K562 (cell line): ENCODE measurements at regions not wholly inside any gene's neighbourhood (a gene's known extent, or its start where the extent isn't known, plus 50 kb on each side); places are given as distances from the start of the nearest gene placed in this dataset.

Source experiments
- CREM ChIP-seq: IDR thresholded peaks from 2 replicates; pipeline ENCODE4 v1.6.1; 2014; ENCODE audit warnings: antibody characterized with exemption, low read depth
- POLR2A ChIP-seq: fragments of 450-650 bp; conservative IDR thresholded peaks from 2 replicates; pipeline ENCODE4 v1.6.1; 2016
- ZBTB7A ChIP-seq: IDR thresholded peaks from 2 replicates; pipeline ENCODE4 v1.6.1; 2011; ENCODE audit warnings: low read depth, mild to moderate bottlenecking, low read length, moderate library complexity, borderline replicate concordance; ENCODE audit not compliant: control insufficient read depth
- ZNF253 ChIP-seq: fragments of 250-450 bp; sonication (Bioruptor Pico); conservative IDR thresholded peaks from 2 replicates; pipeline ENCODE4 v1.6.1; 2021; ENCODE audit warnings: mild to moderate bottlenecking
- TF ChIP-seq, protein P1 (sequence below): IDR thresholded peaks from 3 replicates; pipeline ENCODE4 v1.6.1; 2011; ENCODE audit warnings: borderline replicate concordance, mild to moderate bottlenecking, moderate library complexity; ENCODE audit not compliant: insufficient read length; ENCODE audit errors: extremely low read depth
- TF ChIP-seq, protein P2 (sequence below), 3 experiments: IDR thresholded peaks in 2 of 3; conservative IDR thresholded peaks in 1 of 3; 2 replicates each; pipeline ENCODE4 v1.5.1; 2011 to 2012; ENCODE audit warnings: low read length in 3 of 3, mild to moderate bottlenecking in 3 of 3, control low read depth in 2 of 3, improper control_type of control experiment in 1 of 3, inconsistent platforms in 1 of 3, low read depth in 1 of 3, mixed read lengths in 1 of 3, moderate library complexity in 1 of 3; ENCODE audit not compliant: insufficient read depth in 2 of 3

DNA sequence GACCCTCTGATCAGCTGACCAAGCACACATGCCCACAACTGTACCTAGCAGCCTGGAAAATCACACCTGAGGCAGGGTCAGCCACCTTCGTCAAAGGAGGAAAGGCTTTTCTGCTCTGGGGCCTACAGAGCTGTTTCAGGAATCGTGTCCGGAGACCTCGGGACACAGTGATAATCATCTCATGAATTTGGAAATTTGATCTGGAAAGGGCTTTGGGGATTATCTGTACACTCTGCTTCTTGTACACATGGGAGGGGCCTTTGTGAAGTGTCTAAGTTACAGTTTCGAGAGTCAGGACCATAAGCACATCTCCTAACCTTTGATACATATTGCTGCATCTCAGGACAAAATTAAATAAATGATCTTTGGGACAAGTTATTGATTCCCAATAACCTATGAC is 1421.2 kb upstream of the TENM4 start:
- TF ChIP-seq ZBTB7A (no peak), CREM (no peak), ZNF253 (CRISPR knock-in tag) (no peak), POLR2A (no peak)
- TF ChIP-seq, protein P1, sequence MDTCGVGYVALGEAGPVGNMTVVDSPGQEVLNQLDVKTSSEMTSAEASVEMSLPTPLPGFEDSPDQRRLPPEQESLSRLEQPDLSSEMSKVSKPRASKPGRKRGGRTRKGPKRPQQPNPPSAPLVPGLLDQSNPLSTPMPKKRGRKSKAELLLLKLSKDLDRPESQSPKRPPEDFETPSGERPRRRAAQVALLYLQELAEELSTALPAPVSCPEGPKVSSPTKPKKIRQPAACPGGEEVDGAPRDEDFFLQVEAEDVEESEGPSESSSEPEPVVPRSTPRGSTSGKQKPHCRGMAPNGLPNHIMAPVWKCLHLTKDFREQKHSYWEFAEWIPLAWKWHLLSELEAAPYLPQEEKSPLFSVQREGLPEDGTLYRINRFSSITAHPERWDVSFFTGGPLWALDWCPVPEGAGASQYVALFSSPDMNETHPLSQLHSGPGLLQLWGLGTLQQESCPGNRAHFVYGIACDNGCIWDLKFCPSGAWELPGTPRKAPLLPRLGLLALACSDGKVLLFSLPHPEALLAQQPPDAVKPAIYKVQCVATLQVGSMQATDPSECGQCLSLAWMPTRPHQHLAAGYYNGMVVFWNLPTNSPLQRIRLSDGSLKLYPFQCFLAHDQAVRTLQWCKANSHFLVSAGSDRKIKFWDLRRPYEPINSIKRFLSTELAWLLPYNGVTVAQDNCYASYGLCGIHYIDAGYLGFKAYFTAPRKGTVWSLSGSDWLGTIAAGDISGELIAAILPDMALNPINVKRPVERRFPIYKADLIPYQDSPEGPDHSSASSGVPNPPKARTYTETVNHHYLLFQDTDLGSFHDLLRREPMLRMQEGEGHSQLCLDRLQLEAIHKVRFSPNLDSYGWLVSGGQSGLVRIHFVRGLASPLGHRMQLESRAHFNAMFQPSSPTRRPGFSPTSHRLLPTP: no peak
- TF ChIP-seq, protein P2, sequence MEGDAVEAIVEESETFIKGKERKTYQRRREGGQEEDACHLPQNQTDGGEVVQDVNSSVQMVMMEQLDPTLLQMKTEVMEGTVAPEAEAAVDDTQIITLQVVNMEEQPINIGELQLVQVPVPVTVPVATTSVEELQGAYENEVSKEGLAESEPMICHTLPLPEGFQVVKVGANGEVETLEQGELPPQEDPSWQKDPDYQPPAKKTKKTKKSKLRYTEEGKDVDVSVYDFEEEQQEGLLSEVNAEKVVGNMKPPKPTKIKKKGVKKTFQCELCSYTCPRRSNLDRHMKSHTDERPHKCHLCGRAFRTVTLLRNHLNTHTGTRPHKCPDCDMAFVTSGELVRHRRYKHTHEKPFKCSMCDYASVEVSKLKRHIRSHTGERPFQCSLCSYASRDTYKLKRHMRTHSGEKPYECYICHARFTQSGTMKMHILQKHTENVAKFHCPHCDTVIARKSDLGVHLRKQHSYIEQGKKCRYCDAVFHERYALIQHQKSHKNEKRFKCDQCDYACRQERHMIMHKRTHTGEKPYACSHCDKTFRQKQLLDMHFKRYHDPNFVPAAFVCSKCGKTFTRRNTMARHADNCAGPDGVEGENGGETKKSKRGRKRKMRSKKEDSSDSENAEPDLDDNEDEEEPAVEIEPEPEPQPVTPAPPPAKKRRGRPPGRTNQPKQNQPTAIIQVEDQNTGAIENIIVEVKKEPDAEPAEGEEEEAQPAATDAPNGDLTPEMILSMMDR (IDR thresholded peaks at IDR 0.05 in 2 of 3, conservative IDR thresholded peaks at IDR 0.05 in 1 of 3; ENCODE audit: insufficient read depth in 2 of 3, low read depth in 1 of 3, low read length in 3 of 3): no peak
